SH-SY5Y (cell line): ENCODE measurements at regions not wholly inside any gene's neighbourhood (a gene's known extent, or its start where the extent isn't known, plus 50 kb on each side); places are given as distances from the start of the nearest gene placed in this dataset.

Source experiments
- GATA2 ChIP-seq: IDR thresholded peaks from 2 replicates; pipeline ENCODE4 v1.6.1; 2011; ENCODE audit warnings: mild to moderate bottlenecking, low read depth, low read length
- GATA3 ChIP-seq: IDR thresholded peaks from 2 replicates; pipeline ENCODE4 v1.6.1; 2011; ENCODE audit warnings: low read depth, mild to moderate bottlenecking, low read length, moderate library complexity

DNA sequence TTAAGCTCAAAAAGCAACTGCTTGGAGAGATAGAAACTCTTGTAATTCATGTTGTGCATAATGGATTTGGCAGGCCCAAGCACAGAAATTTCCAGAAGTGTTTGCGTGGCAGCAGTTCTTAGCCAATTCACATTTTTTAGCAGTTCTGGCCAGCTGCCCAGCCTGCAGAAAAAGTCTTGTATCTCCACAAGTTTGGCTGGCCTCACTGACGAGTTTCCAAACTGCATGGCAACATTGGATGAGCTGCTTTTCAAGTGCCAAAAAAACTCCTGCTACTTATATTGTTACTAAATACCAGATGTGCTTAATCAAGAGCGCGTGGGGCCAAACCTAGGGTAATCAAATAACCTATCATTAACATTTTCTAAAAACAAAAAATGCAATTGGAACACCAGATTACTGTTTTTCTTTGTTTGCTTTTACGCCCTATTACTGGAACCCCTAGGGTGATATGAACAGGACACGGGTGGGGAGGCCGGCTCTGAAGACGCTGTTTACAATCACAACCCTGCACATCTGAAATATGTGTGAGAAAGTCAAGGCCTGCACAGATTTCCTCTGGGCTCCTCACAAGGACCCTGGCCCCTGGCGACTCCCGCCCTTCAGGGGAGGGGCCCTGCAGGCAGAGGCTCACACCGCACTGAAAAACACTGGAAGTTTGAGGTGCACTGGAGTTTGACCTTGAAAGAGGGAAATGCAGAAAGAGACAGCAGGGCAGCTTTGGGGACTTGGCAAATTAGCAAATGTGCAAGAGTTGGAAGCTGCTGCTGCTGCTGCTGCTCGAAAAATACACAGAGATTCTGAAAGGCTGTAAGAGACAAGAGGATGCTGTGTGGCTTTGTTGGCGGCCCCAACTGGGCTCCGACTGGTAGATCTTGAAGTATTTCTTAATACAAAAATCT is 55.2 kb upstream of the TARBP1 start:
- TF ChIP-seq GATA2 (no peak), GATA3 (no peak)
